Stimulated activated CD4-positive, alpha-beta T cell treated with anti-CD3 and anti-CD28 coated beads, Interleukin-4, amount 100 ng/mL, for 1 hour (primary cell): ENCODE measurements at regions not wholly inside any gene's neighbourhood (a gene's known extent, or its start where the extent isn't known, plus 50 kb on each side); places are given as distances from the start of the nearest gene placed in this dataset.

Experiments
- DNase-seq: peaks from one replicate; pipeline ENCODE4 v3.0.0-alpha.2; 2020

GRCh38 chr16:51637770-51638094 is 486.7 kb upstream of the SALL1 start:
- no peak for DNase-seq

- no peak for DNase-seq
Observed at GRCh38 chr16:51636920-51637769, 486.1 kb upstream of the SALL1 start.

GRCh38 chr16:51635181-51635580 is 484.1 kb upstream of the SALL1 start:
- no peak for DNase-seq

- DNase-seq = no peak
Observed at GRCh38 chr16:51630076-51630475, 479.0 kb upstream of the SALL1 start.

- no peak for DNase-seq
Observed at GRCh38 chr16:51629576-51629975, 478.5 kb upstream of the SALL1 start.

GRCh38 chr16:51624080-51624775 is 473.2 kb upstream of the SALL1 start:
- DNase-seq = no peak

GRCh38 chr16:51621610-51622009 is 470.5 kb upstream of the SALL1 start:
- DNase-seq = no peak

GRCh38 chr16:51615141-51615540 is 464.1 kb upstream of the SALL1 start:
- DNase-seq = no peak

- DNase-seq = no peak
Observed at GRCh38 chr16:51607201-51607651, 456.2 kb upstream of the SALL1 start.

GRCh38 chr16:51596247-51596646 is 445.2 kb upstream of the SALL1 start:
- no peak for DNase-seq

- DNase-seq = no peak
Observed at GRCh38 chr16:51592535-51593300, 441.6 kb upstream of the SALL1 start.

- DNase-seq = no peak
Observed at GRCh38 chr16:51592001-51592501, 441.0 kb upstream of the SALL1 start.

- DNase-seq = no peak
Observed at GRCh38 chr16:51591480-51591879, 440.4 kb upstream of the SALL1 start.

GRCh38 chr16:51579652-51580360 is 428.7 kb upstream of the SALL1 start:
- DNase-seq = no peak

- no peak for DNase-seq
Observed at GRCh38 chr16:51577621-51578303, 426.7 kb upstream of the SALL1 start.

- no peak for DNase-seq
Observed at GRCh38 chr16:51576498-51577195, 425.6 kb upstream of the SALL1 start.

GRCh38 chr16:51573191-51573590 is 422.1 kb upstream of the SALL1 start:
- DNase-seq = no peak

GRCh38 chr16:51569203-51569931 is 418.3 kb upstream of the SALL1 start:
- DNase-seq = no peak

GRCh38 chr16:51567911-51568310 is 416.8 kb upstream of the SALL1 start:
- no peak for DNase-seq

GRCh38 chr16:51565184-51565583 is 414.1 kb upstream of the SALL1 start:
- DNase-seq = no peak

- DNase-seq = no peak
Observed at GRCh38 chr16:51562891-51563290, 411.8 kb upstream of the SALL1 start.
